HEK293 (cell line): ENCODE measurements at regions not wholly inside any gene's neighbourhood (a gene's known extent, or its start where the extent isn't known, plus 50 kb on each side); places are given as distances from the start of the nearest gene placed in this dataset.

Source experiments
- ZNF202 ChIP-seq: fragments of 450-650 bp; formaldehyde crosslinking; IDR thresholded peaks from 2 replicates; pipeline ENCODE4 v1.5.1; 2016; ENCODE audit warnings: missing biosample characterization, missing genetic modification characterization, borderline replicate concordance
- ZNF629 ChIP-seq: fragments of 450-650 bp; formaldehyde crosslinking; IDR thresholded peaks from 2 replicates; pipeline ENCODE4 v1.5.1; 2017; ENCODE audit warnings: missing biosample characterization, missing genetic modification characterization
- TF ChIP-seq, protein P1 (sequence below): fragments of 450-650 bp; formaldehyde crosslinking; IDR thresholded peaks from 2 replicates; pipeline ENCODE4 v1.5.1; 2016; ENCODE audit warnings: missing biosample characterization, missing genetic modification characterization
- TF ChIP-seq, protein P2 (sequence below): fragments of 450-650 bp; formaldehyde crosslinking; IDR thresholded peaks from 2 replicates; pipeline ENCODE4 v1.5.1; 2016; ENCODE audit warnings: missing biosample characterization, missing genetic modification characterization
- TF ChIP-seq, protein P3 (sequence below): fragments of 450-650 bp; formaldehyde crosslinking; IDR thresholded peaks from 2 replicates; pipeline ENCODE4 v1.5.1; 2016; ENCODE audit warnings: missing biosample characterization, missing genetic modification characterization, low read depth
- TF ChIP-seq, protein P4 (sequence below): fragments of 450-650 bp; formaldehyde crosslinking; IDR thresholded peaks from 2 replicates; pipeline ENCODE4 v1.5.1; 2016; ENCODE audit warnings: missing biosample characterization, missing genetic modification characterization
- TF ChIP-seq, protein P5 (sequence below): fragments of 450-650 bp; formaldehyde crosslinking; IDR thresholded peaks from 2 replicates; pipeline ENCODE4 v1.5.1; 2016; ENCODE audit warnings: missing biosample characterization, missing genetic modification characterization
- TF ChIP-seq, protein P6 (sequence below): sonication (generic); formaldehyde crosslinking; IDR thresholded peaks from 2 replicates; pipeline ENCODE4 v1.8.1; 2022; ENCODE audit warnings: mild to moderate bottlenecking, moderate library complexity, missing genetic modification reagents

DNA sequence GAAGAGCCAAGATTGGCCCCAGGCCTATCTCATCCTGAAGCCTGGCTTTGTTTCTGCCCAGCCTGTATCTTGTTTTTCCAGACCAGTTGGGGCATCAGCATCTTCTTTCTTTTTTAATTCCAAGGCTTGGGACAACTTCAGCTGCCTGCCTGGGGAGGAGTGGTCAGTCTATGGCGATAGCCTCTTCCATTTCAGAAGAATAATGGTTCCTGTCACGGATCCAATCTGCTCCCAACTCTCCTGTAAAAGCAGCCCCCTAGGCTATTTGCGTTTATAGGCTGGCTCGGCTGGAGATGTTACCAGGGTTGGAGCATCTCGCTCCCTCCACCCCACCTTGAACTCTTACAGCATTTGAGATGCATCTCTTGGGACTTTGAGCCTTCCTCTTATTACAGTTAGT, 145.2 kb upstream of the CADM1 start:
- TF ChIP-seq, protein P1, sequence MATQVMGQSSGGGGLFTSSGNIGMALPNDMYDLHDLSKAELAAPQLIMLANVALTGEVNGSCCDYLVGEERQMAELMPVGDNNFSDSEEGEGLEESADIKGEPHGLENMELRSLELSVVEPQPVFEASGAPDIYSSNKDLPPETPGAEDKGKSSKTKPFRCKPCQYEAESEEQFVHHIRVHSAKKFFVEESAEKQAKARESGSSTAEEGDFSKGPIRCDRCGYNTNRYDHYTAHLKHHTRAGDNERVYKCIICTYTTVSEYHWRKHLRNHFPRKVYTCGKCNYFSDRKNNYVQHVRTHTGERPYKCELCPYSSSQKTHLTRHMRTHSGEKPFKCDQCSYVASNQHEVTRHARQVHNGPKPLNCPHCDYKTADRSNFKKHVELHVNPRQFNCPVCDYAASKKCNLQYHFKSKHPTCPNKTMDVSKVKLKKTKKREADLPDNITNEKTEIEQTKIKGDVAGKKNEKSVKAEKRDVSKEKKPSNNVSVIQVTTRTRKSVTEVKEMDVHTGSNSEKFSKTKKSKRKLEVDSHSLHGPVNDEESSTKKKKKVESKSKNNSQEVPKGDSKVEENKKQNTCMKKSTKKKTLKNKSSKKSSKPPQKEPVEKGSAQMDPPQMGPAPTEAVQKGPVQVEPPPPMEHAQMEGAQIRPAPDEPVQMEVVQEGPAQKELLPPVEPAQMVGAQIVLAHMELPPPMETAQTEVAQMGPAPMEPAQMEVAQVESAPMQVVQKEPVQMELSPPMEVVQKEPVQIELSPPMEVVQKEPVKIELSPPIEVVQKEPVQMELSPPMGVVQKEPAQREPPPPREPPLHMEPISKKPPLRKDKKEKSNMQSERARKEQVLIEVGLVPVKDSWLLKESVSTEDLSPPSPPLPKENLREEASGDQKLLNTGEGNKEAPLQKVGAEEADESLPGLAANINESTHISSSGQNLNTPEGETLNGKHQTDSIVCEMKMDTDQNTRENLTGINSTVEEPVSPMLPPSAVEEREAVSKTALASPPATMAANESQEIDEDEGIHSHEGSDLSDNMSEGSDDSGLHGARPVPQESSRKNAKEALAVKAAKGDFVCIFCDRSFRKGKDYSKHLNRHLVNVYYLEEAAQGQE (tag by site-specific recombination): no peak
- TF ChIP-seq, protein P2, sequence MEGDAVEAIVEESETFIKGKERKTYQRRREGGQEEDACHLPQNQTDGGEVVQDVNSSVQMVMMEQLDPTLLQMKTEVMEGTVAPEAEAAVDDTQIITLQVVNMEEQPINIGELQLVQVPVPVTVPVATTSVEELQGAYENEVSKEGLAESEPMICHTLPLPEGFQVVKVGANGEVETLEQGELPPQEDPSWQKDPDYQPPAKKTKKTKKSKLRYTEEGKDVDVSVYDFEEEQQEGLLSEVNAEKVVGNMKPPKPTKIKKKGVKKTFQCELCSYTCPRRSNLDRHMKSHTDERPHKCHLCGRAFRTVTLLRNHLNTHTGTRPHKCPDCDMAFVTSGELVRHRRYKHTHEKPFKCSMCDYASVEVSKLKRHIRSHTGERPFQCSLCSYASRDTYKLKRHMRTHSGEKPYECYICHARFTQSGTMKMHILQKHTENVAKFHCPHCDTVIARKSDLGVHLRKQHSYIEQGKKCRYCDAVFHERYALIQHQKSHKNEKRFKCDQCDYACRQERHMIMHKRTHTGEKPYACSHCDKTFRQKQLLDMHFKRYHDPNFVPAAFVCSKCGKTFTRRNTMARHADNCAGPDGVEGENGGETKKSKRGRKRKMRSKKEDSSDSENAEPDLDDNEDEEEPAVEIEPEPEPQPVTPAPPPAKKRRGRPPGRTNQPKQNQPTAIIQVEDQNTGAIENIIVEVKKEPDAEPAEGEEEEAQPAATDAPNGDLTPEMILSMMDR (tag by site-specific recombination): no peak
- TF ChIP-seq, protein P3, sequence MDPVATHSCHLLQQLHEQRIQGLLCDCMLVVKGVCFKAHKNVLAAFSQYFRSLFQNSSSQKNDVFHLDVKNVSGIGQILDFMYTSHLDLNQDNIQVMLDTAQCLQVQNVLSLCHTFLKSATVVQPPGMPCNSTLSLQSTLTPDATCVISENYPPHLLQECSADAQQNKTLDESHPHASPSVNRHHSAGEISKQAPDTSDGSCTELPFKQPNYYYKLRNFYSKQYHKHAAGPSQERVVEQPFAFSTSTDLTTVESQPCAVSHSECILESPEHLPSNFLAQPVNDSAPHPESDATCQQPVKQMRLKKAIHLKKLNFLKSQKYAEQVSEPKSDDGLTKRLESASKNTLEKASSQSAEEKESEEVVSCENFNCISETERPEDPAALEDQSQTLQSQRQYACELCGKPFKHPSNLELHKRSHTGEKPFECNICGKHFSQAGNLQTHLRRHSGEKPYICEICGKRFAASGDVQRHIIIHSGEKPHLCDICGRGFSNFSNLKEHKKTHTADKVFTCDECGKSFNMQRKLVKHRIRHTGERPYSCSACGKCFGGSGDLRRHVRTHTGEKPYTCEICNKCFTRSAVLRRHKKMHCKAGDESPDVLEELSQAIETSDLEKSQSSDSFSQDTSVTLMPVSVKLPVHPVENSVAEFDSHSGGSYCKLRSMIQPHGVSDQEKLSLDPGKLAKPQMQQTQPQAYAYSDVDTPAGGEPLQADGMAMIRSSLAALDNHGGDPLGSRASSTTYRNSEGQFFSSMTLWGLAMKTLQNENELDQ (tag by site-specific recombination): no peak
- TF ChIP-seq ZNF629 (tag by site-specific recombination): no peak
- TF ChIP-seq, protein P4, sequence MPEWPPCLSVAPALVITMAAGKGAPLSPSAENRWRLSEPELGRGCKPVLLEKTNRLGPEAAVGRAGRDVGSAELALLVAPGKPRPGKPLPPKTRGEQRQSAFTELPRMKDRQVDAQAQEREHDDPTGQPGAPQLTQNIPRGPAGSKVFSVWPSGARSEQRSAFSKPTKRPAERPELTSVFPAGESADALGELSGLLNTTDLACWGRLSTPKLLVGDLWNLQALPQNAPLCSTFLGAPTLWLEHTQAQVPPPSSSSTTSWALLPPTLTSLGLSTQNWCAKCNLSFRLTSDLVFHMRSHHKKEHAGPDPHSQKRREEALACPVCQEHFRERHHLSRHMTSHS: no peak
- TF ChIP-seq, protein P5, sequence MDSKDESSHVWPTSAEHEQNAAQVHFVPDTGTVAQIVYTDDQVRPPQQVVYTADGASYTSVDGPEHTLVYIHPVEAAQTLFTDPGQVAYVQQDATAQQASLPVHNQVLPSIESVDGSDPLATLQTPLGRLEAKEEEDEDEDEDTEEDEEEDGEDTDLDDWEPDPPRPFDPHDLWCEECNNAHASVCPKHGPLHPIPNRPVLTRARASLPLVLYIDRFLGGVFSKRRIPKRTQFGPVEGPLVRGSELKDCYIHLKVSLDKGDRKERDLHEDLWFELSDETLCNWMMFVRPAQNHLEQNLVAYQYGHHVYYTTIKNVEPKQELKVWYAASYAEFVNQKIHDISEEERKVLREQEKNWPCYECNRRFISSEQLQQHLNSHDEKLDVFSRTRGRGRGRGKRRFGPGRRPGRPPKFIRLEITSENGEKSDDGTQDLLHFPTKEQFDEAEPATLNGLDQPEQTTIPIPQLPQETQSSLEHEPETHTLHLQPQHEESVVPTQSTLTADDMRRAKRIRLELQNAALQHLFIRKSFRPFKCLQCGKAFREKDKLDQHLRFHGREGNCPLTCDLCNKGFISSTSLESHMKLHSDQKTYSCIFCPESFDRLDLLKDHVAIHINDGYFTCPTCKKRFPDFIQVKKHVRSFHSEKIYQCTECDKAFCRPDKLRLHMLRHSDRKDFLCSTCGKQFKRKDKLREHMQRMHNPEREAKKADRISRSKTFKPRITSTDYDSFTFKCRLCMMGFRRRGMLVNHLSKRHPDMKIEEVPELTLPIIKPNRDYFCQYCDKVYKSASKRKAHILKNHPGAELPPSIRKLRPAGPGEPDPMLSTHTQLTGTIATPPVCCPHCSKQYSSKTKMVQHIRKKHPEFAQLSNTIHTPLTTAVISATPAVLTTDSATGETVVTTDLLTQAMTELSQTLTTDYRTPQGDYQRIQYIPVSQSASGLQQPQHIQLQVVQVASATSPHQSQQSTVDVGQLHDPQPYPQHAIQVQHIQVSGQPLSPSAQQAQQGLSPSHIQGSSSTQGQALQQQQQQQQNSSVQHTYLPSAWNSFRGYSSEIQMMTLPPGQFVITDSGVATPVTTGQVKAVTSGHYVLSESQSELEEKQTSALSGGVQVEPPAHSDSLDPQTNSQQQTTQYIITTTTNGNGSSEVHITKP (tag by site-specific recombination): no peak
- TF ChIP-seq ZNF202: no peak
- TF ChIP-seq, protein P6, sequence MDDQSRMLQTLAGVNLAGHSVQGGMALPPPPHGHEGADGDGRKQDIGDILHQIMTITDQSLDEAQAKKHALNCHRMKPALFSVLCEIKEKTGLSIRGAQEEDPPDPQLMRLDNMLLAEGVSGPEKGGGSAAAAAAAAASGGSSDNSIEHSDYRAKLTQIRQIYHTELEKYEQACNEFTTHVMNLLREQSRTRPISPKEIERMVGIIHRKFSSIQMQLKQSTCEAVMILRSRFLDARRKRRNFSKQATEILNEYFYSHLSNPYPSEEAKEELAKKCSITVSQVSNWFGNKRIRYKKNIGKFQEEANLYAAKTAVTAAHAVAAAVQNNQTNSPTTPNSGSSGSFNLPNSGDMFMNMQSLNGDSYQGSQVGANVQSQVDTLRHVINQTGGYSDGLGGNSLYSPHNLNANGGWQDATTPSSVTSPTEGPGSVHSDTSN (CRISPR knock-in tag): no peak
